NCI-H1092 (cell line): ENCODE measurements at regions not wholly inside any gene's neighbourhood (a gene's known extent, or its start where the extent isn't known, plus 50 kb on each side); places are given as distances from the start of the nearest gene placed in this dataset.

Source experiments
- DNase-seq: peaks from one replicate; lab custom pipeline; 2025; lab: John Stamatoyannopoulos, UW

GRCh38 chr21:20647607-20648006, 350.6 kb upstream of the NCAM2 start:
- no peak for DNase-seq

DNA sequence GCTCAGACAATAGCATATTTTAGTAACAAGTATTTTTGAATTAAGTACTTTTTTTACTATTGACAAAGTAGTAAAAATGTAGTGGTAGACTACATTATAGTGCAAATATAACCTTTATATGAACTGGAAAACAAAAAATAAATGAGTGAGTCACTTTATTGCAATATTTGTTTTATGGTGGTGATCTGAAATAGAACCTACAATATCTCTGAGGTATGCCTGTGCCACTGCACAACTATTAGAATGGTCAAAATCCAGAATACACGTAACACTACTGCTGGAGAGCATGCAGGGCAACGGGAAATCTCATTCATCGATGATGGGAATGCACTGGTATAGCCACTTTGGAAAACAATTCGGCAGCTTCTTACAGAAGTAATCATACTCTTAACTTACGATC, 349.0 kb upstream of the NCAM2 start:
- no peak for DNase-seq

DNA sequence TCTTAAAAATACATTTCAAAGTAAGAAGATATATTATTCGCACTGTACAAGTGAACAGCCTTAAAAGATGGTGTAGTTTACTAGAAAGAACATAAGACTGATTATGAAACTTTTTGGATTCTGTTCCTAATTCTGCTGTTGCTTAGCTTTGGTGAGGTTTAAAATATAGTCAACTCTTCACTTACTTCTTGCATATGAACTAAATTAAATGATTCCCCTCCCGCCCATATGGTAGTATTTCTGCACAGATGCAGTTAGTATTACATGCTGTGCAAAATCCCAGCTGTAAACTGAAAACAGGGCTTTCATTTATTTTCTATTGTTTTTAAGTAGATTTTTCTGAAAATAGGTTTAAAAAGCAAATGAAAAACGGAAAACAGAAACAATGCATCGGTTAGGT, 345.4 kb upstream of the NCAM2 start:
- no peak for DNase-seq

DNA sequence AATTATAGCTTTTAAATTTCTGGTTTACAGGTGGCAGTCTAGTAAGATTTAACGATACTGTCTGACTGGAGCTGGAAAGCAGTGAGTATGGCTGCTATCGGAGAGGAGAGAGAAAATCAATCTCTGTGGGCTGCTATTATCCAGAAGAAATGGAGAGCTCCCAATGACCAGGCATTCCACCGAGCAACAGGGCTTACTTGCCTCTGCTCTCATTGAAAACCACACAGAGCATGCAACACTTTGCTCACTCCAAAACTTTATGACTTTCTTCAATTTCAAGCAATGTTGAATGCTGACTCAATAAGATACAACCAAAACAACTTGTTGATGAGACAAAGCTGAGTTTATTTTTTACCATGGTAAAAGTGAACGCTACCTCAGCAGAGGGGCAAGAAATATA, 337.0 kb upstream of the NCAM2 start:
- no peak for DNase-seq

DNA sequence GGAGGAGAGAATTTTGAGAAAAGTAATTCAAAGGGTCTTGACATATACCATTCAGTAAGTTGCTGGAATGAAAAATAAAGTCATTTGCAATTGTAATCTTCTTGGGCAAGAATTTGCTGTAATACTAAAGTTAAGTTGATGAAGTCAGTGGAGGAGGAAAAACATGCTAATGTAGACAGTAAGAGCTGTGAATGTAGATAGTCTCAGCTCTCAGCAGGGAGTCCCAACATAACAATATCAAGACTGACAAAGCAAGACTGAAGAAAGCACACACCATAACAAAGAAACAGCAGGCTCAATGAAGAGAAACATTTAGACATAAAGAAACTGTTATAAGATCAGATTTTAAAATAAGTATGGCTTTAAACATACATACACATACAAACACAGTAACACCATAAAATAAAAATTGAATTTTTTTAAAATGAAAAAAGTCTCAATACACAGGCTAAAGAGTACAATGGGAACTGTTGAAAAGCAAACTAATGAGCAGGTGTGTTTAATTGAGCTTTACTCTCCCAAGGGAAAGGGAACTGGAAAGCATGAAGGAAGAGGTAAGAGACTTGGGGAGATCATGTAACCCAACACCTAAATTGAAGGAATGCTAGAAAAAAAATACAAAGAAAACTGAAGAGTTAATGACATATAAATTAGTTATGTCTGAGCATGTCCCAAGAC, 336.3 kb upstream of the NCAM2 start:
- no peak for DNase-seq

GRCh38 chr21:20662514-20662913, 335.7 kb upstream of the NCAM2 start:
- no peak for DNase-seq

GRCh38 chr21:20667931-20668330, 330.3 kb upstream of the NCAM2 start:
- DNase-seq = no peak

DNA sequence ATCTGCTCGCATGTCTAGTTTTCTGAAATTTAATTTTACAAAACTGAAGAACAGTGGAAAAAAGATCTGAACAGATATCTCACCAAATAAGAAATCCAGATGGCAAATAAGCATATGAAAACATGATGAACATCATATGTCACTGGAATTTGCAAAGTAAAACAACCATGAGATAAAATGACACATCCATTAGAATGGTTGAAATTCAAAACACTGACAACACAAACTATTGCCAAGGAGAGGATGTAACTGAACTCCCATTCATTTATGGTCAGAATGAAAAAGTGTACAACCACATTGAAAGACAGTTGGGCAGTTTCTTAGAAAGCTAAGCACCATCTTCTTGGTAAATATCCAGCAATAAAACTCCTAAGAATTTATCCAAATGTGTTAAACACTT, 312.7 kb upstream of the NCAM2 start:
- DNase-seq = no peak

DNA sequence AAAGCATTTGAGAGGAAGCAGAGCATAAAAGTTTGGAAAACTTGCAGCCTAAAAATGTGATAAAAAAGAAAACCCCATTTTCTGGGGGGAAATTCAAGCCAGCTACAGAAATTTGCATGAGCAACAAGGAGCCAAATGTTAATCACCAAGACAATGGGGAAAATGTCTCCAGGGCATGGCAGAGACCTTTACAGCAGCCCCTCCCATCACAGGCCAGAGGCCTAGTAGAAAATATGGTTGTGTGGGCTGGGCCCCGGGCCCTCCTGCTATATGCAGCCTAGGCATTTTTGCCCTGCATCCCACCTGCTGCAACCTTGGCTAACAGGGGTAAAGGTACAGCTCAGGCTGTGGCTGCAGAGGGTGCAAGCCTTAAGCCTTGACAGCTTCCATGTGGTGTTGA, 299.6 kb upstream of the NCAM2 start:
- no peak for DNase-seq

DNA sequence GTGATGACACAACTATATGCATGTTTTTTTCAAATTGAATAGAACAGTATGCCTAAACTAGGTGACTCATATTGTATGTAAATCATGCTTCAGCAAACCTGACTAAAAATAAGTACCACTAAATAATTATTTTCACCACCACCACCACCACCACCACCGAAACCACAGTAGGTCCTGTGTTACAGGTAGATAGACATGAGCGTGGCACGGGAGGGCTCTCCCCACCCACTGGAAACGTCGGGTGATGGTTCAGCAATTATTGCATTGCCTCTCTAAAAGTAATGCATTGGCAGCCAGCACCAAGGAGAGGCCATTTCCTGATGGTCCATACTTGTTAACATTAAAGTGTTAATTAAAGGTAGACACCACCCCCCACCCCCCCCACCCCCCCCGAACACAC, 297.0 kb upstream of the NCAM2 start:
- DNase-seq = no peak

- DNase-seq = no peak
Observed at GRCh38 chr21:20703112-20703767, 295.0 kb upstream of the NCAM2 start.

DNA sequence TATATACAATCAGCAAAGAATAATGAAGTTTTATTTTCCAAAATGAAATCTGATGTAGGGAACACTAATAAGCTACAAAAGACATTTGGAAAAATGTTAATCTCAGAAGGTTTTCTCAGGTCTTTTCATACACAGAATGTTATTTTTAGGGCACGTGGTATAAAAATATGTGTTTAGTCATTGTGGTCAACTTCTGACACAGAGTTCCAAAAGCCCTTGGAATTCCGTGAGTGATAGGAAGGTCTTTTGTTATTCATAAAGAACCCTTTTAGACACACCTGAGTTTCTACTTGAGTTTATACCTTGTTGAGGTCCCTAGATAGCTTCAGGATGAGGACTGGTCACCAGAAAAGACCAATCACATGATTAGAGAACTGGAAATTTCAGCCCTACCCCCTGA, 277.6 kb upstream of the NCAM2 start:
- no peak for DNase-seq

GRCh38 chr21:20721151-20721550, 277.1 kb upstream of the NCAM2 start:
- DNase-seq = no peak

GRCh38 chr21:20728691-20729090, 269.5 kb upstream of the NCAM2 start:
- no peak for DNase-seq

GRCh38 chr21:20729376-20729775, 268.8 kb upstream of the NCAM2 start:
- DNase-seq = no peak

DNA sequence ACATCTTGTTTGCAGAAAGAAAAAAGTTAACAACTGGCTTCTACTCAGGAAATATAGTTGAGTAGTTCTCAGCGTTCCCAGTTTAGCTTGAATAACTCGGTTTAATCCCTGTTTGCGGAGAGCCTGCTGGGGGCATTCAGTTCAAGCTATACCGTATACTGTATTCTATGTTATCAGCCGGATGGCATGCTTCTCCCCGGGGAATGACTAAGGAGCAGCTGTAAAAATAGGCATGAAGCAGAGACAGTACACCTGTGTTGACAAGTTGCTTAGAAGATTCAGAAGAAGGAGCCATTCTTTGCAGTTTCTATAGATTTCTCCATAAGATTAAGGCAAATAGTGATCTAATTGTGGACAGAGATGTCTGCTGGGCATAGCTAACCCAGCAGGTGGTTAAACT, 267.8 kb upstream of the NCAM2 start:
- no peak for DNase-seq

GRCh38 chr21:20735257-20735656, 263.0 kb upstream of the NCAM2 start:
- DNase-seq = no peak

DNA sequence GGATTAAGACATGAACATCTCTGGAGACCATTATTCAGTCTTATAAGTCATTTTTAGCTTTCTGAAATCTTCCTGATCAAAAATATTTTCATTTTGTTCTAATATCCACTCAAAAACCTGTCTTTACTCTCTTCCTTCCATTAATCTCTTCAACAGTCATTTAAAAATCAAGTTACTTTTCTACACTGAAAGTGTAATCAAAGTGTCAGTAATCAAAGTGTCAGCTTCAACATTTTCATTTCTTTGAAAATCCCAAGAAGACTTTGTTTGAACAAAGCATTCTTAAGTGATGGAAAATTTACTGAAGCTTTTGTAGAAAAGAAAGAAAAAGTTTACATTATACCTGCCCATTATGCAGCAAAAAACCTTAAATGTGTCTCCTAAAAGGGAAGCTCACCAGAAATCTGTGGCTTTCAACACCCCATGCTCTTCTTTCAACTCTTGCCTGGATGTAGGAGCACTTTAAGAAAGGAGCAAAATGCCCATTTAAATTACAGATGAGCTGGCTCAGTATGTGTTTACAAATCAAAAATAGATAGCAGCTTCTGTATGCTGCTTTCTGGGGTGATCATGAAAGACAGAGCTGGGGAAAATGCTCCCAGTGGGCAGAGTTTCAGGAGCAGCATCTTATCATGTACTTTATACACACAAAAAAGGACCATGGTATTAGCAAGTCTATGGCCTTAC, 260.8 kb upstream of the NCAM2 start:
- no peak for DNase-seq

DNA sequence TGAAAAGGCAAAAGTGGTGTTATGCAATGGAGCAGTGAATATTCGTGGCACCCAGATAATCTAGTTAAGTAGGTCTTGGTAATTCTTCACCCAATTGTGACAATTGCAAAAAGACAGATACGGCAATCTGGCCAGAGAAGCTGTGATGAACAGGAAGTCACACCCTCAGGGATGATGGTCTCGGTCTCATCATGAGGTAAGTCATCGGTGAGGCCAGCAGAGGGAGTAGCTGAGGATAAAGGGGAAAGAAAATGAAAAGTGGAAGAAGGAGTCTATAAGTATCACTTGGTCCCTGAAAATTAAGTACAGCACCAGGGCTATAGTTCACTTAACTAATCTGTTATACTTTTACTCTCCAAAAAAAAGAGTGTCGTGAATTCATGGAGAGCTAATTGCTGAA, 258.8 kb upstream of the NCAM2 start:
- DNase-seq = no peak

DNA sequence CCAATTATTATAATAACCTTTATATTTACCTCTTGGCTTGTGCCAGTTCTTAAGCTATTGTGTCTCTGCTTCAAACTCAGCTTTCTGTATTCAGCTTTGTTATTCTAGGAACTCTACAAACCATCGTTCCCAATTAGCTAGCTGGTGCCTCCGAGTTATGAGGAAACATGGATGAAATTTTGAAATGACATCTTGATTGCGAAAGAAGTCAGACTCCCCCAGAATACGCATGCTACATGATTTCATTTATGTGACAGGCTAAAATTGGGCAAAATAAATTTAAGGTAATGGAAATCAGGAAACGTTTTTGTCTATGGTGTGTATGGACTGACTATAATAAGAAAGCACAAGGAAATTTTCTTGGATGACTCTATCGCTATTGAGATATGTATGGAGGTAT, 256.8 kb upstream of the NCAM2 start:
- DNase-seq = no peak

DNA sequence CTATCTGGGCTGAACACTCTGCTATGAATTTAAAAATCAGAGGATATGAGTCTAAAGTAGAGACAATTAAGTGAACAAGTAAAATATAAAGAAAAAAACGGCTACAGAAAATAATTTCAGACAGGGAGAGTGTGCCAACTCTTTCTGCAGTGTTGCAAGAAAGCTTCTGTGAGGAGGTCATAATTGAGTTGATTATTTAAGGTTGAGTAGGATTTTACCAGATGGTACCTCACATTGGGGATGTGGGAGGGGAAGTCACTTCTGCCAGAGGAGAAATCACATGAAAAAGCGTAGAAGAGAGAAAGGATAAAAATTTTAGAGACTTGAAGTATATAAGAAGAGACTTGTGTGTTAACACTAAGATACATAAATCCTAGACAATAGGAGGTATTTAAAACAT, 238.0 kb upstream of the NCAM2 start:
- DNase-seq = no peak

DNA sequence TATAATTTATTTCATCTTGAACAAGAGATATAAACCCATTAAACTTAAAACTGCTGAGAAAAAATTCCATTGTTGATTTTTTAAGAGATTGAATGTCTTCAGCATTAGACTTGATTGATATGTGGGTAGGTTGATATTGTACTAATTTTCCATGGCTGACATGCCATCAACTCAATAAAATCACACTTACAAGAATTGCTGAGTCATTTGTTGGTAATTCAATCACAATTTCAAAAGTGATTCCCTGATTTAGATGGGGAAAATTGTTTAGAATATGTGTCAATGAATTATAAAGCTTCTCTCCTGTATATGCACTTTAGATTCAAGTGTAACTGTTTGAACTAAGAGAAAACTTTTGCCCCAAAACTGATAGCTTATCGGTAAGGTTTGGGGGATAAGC, 223.5 kb upstream of the NCAM2 start:
- DNase-seq = no peak

DNA sequence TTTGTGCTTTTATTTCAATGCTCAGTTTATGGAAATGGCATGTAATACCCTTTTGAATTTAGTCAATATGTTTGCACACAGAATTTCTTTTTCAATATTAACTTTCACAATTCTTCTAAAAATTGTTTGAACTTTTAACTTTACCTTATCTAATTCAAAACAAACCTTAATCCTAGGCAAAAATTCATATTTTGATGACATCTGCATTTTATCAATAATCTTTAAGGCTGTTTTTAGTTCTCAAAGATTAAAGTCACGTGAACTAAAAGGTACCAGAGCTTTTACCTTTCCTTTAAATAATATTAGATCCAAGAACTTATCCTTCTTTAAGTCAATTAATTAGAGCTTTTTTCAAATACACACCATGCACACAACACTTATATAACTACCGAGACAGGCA, 218.9 kb upstream of the NCAM2 start:
- DNase-seq = no peak

GRCh38 chr21:20783611-20784010, 214.6 kb upstream of the NCAM2 start:
- DNase-seq = no peak
